ENCODE measurements at regions not wholly inside any gene's neighbourhood (a gene's known extent, or its start where the extent isn't known, plus 50 kb on each side); places are given as distances from the start of the nearest gene placed in this dataset.

DNA sequence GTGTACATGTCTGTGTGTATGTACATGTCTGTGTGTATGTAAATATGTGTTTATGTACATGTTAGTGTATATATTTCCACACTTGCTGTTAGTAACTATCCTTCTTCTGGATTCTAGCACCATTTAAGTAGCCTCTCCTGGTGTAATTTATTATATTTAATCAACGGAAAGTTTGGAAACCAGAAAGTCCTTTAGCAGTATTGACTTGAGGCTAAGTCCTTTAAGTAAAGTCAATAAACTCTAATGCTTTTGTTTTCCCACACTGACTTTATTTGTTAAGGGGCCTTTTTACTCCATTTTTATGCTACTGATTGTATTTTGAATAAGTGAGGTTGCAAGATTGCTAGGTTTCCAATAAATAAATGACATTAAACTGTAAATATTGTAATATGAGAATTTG, 876.4 kb upstream of the SEL1L start:
- WGBS, 2 donors = 45 to 47% methylated on average over 1 of the region's 1 CpG
- TF ChIP-seq, protein P1, sequence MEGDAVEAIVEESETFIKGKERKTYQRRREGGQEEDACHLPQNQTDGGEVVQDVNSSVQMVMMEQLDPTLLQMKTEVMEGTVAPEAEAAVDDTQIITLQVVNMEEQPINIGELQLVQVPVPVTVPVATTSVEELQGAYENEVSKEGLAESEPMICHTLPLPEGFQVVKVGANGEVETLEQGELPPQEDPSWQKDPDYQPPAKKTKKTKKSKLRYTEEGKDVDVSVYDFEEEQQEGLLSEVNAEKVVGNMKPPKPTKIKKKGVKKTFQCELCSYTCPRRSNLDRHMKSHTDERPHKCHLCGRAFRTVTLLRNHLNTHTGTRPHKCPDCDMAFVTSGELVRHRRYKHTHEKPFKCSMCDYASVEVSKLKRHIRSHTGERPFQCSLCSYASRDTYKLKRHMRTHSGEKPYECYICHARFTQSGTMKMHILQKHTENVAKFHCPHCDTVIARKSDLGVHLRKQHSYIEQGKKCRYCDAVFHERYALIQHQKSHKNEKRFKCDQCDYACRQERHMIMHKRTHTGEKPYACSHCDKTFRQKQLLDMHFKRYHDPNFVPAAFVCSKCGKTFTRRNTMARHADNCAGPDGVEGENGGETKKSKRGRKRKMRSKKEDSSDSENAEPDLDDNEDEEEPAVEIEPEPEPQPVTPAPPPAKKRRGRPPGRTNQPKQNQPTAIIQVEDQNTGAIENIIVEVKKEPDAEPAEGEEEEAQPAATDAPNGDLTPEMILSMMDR (IDR thresholded peaks at IDR 0.05) = no peak
- FAIRE-seq = no peak

DNA sequence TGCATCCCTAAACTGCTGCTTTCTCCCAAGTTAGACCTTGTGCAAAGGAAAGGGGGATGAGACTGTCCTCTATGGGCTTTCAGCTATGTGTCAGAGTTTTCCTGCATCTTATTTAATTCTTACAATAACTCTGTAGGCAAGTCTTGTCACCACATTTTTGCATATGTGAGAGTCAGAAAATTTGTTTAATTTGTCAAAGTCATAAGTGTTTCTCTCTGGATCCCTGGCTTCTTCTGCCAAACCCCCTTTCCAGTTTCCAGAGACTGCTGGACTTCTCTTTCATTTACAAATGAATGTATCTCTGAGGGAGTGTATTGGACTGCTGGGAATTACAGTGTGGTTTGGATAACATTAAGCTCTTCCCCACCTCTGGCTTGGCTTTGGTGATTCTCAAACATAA, 877.6 kb upstream of the SEL1L start:
- H3K27me3 ChIP-seq = no peaks in the 10 kb centered on the region
- intact Hi-C loops (cut with DNase I) = no loop called here
- no peaks in the 10 kb centered on the region for H3K36me3 ChIP-seq
- no peaks in the 10 kb centered on the region for H3K4me1 ChIP-seq
- H3K9me3 ChIP-seq = no peaks in the 10 kb centered on the region
- no peak overlapping the region for H3K27ac ChIP-seq
- FAIRE-seq = no peak
- no peak for DNase-seq
- ATAC-seq = no peak
- H3K4me3 ChIP-seq = no peak overlapping the region
- TF ChIP-seq, protein P1 (IDR thresholded peaks at IDR 0.05) = no peak

More for the DNA sequence above, 876.4 kb upstream of the SEL1L start:
- Histone ChIP-seq H3K4me1 (no peaks in the 10 kb centered on the region), H3K4me3 (no peak overlapping the region), H3K27me3 (no peaks in the 10 kb centered on the region), H3K9me3 (no peaks in the 10 kb centered on the region), H3K36me3 (no peaks in the 10 kb centered on the region), H3K27ac (no peak overlapping the region)
- intact Hi-C loops (cut with DNase I) = no loop called here
- DNase-seq = no peak
- no peak for ATAC-seq

DNA sequence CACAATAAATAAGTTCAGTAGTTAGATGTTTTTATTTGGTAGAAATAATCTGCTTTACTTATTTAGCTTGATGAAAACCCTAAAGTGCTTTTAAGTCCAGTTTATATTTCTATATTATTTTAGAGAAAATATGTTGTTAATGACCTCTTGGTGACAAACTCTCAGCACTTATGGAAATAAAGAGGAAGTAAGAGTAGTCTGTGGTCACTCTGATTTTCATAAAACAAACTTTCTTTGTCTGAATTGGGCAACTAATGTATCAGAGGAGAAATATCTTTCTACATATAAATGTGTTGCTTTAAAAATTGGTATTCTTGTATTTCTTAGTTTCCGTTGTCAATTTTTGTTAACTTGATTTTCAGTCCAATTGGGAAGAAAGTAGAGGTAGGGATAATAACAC, 878.9 kb upstream of the SEL1L start:
- TF ChIP-seq, protein P1 (IDR thresholded peaks at IDR 0.05) = no peak
- Histone ChIP-seq H3K4me3 (no peak overlapping the region), H3K4me1 (no peaks in the 10 kb centered on the region), H3K27ac (no peak overlapping the region), H3K36me3 (no peaks in the 10 kb centered on the region), H3K27me3 (no peaks in the 10 kb centered on the region), H3K9me3 (no peaks in the 10 kb centered on the region)
- 85 to 86% methylated on average over 1 of the region's 1 CpG for WGBS, 2 donors
- no peak for FAIRE-seq
- no peak for DNase-seq
- intact Hi-C loops (cut with DNase I) = no loop called here
- no peak for ATAC-seq

DNA sequence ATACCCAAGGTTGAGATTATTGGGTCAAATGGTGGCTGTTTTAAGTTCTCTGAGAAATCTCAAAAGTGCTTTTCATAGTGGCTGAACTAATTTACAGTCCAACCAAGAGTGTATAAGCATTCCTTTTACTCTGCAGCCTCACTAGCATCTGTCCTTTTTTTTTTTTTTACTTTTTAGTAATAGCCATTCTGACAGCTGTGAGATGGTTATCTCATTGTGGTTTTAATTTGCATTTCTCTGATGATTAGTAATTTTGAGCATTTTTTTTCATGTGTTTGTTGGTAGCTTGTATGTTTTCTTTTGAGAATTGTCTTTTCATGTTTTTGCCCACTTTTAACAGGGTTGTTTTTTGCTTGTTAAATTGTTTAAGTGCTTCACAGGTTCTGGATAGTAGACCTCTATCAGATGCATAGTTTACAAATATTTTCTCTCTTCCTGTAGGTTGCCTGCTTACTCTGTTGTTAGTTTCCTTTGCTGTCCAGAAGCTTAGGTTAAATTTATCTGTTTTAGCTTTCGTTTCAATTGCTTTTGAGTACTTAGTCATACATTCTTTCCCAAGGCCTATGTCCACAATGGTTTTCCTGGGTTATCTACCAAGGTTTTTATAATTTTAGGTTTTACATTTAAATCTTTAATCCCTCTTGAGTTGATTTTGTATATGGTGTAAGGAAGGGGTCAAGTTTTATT, 881.3 kb upstream of the SEL1L start:
- ATAC-seq (no peak), DNase-seq (no peak), FAIRE-seq (no peak)
- Histone ChIP-seq H3K27me3 (no peaks in the 10 kb centered on the region), H3K4me3 (no peak overlapping the region), H3K27ac (no peak overlapping the region), H3K36me3 (no peaks in the 10 kb centered on the region), H3K4me1 (no peaks in the 10 kb centered on the region), H3K9me3 (no peaks in the 10 kb centered on the region)
- intact Hi-C loops (cut with DNase I) = no loop called here
- WGBS, 2 donors = 49 to 67% methylated on average over 1 of the region's 1 CpG
- TF ChIP-seq, protein P1 (IDR thresholded peaks at IDR 0.05) = no peak

DNA sequence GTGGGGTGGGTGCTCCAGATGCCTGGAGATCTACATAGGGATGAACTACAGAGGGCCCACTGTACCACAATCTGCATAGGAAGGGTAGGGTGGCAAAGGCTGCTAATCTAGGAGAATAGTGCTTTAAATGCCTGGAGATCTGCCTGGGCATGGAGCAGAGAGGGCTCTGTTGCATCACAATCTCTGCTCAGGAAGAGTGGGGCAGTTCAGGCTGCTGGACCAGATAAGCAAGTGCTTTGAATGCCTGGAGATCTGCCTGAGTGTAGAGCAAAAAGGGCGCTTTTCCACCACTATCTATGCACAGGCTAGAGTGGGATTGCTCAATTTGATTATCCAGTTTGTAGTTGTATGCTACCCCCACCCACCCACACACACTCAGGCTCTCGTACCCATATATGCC, 886.3 kb upstream of the SEL1L start:
- no peak for ATAC-seq
- Histone ChIP-seq H3K27ac (no peak overlapping the region), H3K27me3 (no peaks in the 10 kb centered on the region), H3K36me3 (no peaks in the 10 kb centered on the region), H3K9me3 (no peaks in the 10 kb centered on the region), H3K4me3 (no peak overlapping the region), H3K4me1 (no peaks in the 10 kb centered on the region)
- FAIRE-seq = no peak
- WGBS, 2 donors = 69 to 71% methylated on average over 2 of the region's 2 CpGs
- TF ChIP-seq, protein P1 (IDR thresholded peaks at IDR 0.05) = no peak
- intact Hi-C loops (cut with DNase I) = no loop called here
- DNase-seq = no peak
